ENCODE measurements at regions not wholly inside any gene's neighbourhood (a gene's known extent, or its start where the extent isn't known, plus 50 kb on each side); places are given as distances from the start of the nearest gene placed in this dataset.

DNA sequence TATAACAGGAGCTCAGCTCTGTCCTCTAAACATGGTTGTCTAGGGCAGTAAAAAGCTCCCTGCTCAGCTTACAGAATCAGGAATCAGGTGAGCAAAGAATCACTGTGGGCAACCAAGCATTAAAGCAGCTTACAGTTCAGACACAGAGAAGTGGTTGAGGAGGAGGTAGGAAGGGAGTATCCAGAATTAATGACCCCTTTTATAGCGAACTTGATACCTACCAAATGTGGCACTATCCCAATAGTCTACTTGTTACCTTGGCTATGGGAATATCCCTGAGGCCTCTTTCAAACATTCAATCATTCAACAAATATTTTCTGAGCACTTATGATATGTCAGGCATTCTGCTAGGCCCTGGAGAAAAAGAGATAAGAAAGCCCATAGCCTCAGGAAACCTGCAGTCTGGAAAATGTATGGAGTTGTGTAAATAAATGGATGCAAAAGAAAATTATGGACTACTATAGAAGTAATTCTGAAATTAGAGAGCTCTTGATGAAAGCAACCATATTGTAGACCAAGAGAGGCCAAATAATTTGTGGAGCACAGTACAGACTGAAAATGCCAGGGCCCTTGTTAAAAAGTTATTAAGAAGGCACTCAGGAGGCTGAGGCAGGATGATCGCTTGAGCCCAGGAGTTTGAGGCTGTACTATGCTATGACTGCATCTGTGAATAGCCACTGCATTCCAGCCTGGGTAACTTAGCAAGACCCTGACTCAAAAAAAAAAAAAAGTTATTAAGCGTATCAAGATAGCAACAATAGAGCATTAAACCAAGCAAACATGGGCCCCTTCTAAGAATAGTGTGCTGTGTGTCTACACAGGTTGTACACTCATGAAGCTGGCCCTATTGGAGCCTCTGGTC lies 134.0 kb upstream of the CPSF6 start:
- TF ChIP-seq, protein P1, sequence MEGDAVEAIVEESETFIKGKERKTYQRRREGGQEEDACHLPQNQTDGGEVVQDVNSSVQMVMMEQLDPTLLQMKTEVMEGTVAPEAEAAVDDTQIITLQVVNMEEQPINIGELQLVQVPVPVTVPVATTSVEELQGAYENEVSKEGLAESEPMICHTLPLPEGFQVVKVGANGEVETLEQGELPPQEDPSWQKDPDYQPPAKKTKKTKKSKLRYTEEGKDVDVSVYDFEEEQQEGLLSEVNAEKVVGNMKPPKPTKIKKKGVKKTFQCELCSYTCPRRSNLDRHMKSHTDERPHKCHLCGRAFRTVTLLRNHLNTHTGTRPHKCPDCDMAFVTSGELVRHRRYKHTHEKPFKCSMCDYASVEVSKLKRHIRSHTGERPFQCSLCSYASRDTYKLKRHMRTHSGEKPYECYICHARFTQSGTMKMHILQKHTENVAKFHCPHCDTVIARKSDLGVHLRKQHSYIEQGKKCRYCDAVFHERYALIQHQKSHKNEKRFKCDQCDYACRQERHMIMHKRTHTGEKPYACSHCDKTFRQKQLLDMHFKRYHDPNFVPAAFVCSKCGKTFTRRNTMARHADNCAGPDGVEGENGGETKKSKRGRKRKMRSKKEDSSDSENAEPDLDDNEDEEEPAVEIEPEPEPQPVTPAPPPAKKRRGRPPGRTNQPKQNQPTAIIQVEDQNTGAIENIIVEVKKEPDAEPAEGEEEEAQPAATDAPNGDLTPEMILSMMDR (conservative IDR thresholded peaks at IDR 0.05) = no peak
- no peak for TF ChIP-seq EZH2 (IDR thresholded peaks at IDR 0.05; ENCODE audit: low read depth)

All from PC-9 (cell line).